NB4 (cell line): ENCODE measurements at regions not wholly inside any gene's neighbourhood (a gene's known extent, or its start where the extent isn't known, plus 50 kb on each side); places are given as distances from the start of the nearest gene placed in this dataset.

Experiments used
- TF ChIP-seq, protein P1 (sequence below): IDR thresholded peaks from 2 replicates; pipeline ENCODE4 v1.6.1; 2011; ENCODE audit warnings: low read depth, low read length
- TF ChIP-seq, protein P2 (sequence below): IDR thresholded peaks from one replicate; pipeline ENCODE4 v1.5.1; 2012; ENCODE audit warnings: low read depth, low read length

GRCh38 chr2:83240611-83241010, 1218.5 kb downstream of the SUCLG1 start:
- TF ChIP-seq, protein P1, sequence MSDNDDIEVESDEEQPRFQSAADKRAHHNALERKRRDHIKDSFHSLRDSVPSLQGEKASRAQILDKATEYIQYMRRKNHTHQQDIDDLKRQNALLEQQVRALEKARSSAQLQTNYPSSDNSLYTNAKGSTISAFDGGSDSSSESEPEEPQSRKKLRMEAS, result no peak
- TF ChIP-seq, protein P2, sequence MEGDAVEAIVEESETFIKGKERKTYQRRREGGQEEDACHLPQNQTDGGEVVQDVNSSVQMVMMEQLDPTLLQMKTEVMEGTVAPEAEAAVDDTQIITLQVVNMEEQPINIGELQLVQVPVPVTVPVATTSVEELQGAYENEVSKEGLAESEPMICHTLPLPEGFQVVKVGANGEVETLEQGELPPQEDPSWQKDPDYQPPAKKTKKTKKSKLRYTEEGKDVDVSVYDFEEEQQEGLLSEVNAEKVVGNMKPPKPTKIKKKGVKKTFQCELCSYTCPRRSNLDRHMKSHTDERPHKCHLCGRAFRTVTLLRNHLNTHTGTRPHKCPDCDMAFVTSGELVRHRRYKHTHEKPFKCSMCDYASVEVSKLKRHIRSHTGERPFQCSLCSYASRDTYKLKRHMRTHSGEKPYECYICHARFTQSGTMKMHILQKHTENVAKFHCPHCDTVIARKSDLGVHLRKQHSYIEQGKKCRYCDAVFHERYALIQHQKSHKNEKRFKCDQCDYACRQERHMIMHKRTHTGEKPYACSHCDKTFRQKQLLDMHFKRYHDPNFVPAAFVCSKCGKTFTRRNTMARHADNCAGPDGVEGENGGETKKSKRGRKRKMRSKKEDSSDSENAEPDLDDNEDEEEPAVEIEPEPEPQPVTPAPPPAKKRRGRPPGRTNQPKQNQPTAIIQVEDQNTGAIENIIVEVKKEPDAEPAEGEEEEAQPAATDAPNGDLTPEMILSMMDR, result no peak
